SIG-M5 treated with dmso at 0.1 percent for 504 hours (cell line): ENCODE measurements at regions not wholly inside any gene's neighbourhood (a gene's known extent, or its start where the extent isn't known, plus 50 kb on each side); places are given as distances from the start of the nearest gene placed in this dataset.
"Not testable (repeated sequence)": the region's sequence is repeated elsewhere in the genome, so short reads cannot be mapped to it uniquely, and the experiment has no call there.

ENCODE experiments used
- DNase-seq: peaks from one replicate; lab custom pipeline; 2025; ENCODE audit not compliant: unreplicated experiment; lab: John Stamatoyannopoulos, UW

- DNase-seq, result no peak
Measured at GRCh38 chr7:86592185-86592584, 51.5 kb upstream of the GRM3 start.

GRCh38 chr7:86574006-86574405 is 69.7 kb upstream of the GRM3 start:
- no peak for DNase-seq

DNA sequence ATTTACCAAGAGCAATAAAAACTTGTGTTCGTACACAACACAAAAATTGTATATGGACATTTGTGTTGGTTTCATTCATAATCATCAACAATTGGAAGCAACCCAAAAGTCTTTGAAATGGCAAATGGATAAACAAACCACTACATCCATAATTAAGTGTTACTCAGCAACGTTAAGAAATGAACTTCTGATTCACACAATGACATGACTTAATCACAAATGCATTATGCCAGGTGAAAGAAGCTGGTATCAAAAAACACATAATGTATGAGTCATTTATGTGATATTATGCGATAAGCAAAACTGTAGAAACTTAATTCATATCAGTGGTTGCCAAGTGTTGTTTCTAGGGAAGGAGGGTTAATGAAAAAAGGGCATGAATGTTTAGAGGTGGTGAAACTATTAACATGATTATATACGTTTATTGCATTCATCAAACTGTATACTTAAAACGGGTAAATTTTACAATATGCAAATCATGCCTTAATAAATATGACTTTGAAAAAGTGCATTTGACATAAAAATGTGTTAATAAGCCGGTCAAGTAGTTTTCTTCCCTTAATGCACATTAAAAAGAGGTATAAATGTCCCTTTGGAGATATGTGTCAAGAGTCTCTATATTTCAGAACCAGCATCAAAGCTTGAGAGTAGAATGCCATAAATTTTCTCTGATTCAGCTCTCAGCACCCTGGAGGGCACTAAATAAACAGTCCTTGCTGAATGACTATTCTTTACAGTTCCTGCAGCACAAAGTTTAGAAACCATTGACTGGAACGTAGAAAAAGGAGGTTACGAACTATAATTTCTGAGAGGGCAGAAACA is 84.8 kb upstream of the GRM3 start:
- DNase-seq, result no peak

DNA sequence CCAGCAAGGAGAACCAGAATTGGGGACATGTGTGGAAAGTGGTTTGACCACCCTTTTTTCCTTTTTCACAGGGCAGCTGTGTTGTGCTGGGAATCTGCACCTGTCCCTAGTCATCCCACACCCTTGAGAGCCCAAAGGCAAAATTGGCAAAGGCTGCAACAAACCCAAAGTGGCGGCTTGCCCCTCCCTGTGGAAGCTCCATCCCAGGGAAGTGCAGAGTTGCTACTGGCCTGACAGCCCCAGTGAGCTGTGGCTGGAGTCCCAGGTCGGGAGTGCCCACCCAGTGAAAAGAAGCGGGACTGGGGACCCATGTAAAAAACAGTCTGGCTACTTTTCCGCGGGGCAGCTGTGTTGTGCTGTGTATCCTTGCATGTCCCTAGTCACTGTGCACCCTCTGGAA is 109.1 kb upstream of the GRM3 start:
- no peak for DNase-seq

DNA sequence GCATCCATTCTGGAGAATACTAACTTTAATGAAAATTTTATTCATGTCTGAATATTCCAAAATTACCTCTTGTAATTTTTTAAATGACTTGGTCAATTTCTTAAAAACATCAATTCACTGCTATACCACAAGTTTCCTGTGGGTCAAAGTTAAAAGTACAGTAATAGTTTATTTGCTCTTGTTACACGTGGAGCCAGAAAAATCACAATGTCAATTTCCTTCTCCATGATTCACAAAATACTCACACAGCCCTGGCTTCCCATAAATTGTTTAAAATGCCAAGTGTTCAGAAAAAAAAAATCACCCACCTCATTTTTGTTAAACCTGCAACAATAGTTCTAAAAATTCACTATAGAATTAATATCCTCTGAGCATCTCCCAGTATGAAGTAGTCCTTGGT is 139.5 kb upstream of the GRM3 start:
- no peak for DNase-seq

DNA sequence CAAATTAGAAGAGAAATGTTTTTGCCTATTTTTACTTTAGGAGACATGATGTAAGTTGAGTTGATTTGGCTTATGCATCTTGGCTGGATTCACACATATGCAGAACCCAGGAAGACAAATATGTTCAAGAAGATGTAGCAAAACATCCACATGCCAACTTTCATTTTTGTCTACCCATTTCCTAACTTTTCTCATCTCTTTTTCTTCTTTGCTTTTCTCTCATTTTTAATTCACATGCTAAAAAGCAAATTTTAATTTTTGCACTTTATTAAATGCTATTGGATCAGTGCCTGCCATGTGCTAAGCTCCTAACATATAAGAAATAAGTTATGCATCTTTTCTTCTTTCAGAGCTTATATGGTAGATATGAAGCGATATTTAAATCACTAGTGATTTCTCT is 143.7 kb upstream of the GRM3 start:
- DNase-seq, result no peak

DNA sequence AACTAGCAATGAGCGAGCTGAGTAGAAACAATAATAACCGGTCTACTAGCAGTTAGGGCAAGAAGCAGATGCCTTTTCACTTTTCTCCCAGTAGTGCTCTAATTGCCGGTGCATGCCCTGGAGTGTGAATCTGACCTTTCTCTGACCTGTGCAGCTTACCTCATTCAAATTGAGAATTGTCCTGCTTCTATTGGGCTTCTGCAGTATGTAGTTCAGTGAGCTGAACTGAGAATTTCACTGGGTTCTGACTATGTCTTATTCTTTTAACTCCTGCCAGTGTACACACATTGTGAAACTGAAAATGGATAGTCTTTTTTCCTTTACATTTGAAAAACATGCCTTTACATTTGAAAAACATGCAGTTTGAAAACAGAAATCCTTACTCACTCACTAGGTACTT is 157.9 kb upstream of the GRM3 start:
- DNase-seq, result no peak

- no peak for DNase-seq
Measured at GRCh38 chr7:86479144-86479543, 164.6 kb upstream of the GRM3 start.

- DNase-seq, result no peak
Measured at GRCh38 chr7:86477343-86477935, 166.3 kb upstream of the GRM3 start.

GRCh38 chr7:86470763-86471162 is 172.9 kb upstream of the GRM3 start:
- no peak for DNase-seq

DNA sequence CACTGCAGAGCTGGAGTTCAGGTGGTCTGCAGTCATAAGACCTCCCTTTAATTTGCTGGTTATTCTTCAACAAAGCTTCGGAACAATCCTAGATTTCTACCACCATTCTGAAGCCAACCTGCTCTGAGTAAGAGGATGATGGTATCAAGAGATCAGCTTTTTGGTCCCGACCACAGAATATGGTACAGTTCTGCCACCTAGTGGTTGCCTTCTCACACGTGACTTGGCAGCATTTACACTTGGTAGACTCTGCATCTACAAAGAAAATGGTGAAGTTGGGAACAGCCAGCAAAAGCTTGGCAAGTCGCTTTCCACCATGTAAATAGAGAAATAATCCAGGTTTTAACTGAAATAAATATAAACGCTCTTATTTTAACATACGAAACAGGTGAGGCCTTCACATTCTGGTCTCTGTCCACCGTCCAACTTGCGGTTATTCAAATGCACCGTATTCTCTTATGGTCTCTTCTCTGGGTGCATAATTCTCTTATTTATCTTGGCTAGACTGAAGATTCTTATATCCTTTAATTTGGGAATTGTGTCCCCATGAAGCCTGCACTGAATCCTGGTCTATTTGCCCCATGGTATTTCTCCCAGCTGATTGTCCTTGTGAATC is 173.9 kb upstream of the GRM3 start:
- DNase-seq, result peak; percentile 64

DNA sequence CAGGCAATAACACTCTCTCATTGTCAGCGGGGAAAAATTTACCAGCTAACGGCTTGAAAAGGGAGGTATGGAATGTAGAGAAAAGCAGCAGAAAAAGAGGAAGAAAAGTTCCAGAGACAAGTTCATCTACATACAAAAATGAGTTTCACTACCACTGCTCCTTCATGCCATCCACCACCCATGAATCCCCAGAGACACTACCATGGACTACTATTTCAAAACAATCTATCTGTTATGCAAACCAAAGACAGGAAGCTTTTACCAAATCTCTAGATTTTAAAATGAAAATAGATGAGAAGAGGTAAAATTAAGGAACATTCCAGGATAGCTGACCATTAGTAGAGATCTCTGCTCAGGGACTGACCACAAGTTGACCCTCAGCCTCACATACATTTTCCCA is 189.0 kb upstream of the GRM3 start:
- DNase-seq, result no peak

DNA sequence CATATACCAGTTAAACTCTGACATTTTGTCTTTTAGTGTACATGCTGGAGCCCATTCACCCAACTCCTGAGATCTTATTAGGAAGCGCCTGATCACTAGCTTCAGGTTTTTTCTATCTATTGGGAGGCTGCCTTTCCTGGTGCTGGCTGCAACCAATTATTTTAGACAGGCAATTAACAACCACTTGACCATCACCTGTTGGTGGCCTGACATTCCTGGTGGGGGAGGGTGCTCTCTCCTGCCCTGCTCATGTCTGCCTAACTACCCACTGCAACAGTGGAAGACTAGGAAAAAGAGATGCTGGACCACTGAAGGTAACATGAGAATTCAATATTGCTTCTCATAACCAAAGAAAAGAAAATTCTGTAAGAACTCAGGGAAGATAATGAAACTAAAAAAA is 190.3 kb upstream of the GRM3 start:
- DNase-seq, result no peak

DNA sequence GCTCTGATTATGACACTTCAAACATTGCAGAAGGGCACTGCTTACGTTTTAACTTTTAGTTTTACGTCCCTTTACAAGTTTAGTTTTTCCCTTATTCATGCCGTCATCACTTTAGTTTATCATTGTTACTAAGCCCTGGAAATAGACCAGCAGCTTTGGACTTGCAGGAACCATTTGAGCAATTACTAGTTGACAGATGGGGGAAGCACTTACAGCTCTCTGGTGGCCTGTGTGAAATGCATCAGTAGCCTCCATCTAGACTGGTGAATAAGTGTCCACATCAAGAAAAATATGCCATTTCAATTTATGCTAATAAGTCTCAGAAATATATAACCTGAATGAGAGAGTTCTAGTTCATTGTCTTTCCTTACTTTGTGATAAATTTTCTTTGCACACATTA is 194.9 kb upstream of the GRM3 start:
- no peak for DNase-seq

DNA sequence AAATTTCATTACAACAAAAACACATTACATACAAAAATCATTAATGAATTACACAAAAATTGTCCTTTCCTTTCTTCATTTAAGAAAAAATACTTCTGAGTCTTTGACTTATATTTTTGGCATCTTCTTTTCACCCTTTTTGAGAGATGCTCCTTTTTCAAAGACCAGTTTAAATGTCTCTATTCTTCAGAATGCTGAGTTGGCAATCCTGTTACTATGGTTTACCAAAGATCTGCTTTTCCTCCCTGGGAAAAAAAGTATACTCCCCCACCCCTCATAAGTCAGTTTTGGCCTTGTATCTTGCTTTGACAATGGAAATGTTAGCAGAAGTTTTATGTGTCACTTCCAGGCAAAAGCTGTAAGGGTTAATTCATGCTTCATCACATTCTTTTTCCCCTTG is 198.4 kb upstream of the GRM3 start:
- DNase-seq, result no peak

GRCh38 chr7:86444245-86444644 is 199.5 kb upstream of the GRM3 start:
- DNase-seq, result no peak

DNA sequence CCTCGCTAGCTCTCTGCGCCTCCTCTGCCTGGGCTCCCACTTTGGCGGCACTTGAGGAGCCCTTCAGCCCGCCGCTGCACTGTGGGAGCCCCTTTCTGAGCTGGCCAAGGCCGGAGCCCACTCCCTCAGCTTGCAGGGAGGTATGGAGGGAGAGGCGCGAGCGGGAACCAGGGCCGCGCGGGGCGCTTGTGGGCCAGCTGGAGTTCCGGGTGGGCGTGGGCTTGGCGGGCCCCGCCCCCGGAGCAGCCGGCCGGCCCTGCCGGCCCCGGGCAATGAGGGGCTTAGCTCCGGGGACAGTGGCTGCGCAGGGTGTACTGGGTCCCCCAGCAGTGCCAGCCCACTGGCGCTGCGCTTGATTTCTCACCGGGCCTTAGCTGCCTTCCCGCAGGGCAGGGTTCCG is 203.3 kb upstream of the GRM3 start:
- DNase-seq, result not testable (repeated sequence)

- no peak for DNase-seq
Measured at GRCh38 chr7:86437951-86438450, 205.7 kb upstream of the GRM3 start.

GRCh38 chr7:86431761-86432160 is 211.9 kb upstream of the GRM3 start:
- DNase-seq, result no peak

DNA sequence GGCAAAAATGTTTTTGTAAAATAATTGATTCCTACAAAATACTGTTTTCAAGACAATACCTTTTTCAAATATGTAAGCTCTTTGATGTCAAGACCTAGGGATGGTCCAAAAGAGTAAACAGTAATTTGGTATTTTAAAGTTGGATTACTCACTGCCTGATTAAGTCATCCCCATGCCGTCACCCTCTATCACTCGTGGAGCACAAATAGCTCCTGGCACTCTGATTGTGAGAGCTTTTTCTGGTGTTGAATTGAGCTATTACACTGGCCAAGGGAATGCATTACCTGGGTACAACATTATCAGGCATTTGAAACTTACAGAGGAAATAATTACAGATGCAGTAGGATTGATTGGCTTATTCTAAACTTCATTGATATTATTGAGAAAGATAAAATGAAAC is 231.9 kb upstream of the GRM3 start:
- no peak for DNase-seq

DNA sequence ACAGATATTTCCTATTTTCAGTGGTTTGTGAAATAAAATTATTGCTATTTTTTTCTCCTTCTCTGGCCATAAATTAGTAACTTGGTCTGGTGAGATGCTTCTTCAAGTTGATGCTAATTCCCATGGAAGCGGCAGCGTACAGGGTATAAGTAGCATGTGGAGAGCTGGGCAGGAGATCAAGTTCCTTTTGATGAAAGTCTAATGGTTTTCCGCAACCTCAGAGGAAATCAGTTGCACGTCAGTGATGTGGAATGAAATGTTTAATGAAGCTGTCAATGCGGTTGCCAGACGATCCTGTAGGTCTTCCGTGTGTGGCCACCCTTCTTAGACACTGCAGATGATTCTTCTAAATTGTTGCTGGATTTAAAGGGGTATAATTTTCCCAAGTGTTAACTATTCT is 236.4 kb upstream of the GRM3 start:
- DNase-seq, result no peak

DNA sequence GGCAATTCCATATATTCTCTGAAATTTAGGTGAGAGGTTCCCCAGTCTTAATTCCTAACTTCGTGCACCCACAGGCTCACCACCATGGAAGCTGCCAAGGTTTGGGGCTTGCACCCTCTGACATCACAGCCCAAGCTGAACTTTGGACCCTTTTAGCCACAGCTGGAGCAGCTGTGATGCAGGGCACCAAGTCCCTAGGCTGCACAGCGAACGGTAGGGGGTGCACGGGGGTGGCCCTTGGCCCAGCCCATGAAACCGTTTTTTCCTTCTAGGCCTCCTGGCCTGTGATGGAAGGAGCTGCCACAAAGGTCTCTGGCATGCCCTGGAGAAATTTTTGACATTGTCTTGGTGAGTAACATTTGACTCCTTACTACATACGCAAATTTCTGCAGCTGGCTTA is 251.9 kb upstream of the GRM3 start:
- DNase-seq, result no peak
